Prostate gland (tissue), 2 donors: ENCODE measurements at regions not wholly inside any gene's neighbourhood (a gene's known extent, or its start where the extent isn't known, plus 50 kb on each side); places are given as distances from the start of the nearest gene placed in this dataset.
"Not testable (repeated sequence)": the region's sequence is repeated elsewhere in the genome, so short reads cannot be mapped to it uniquely, and the experiment has no call there.

ENCODE experiments used
- DNase-seq: peaks from one replicate; pipeline ENCODE4 v3.0.0-alpha.2; 2019; ENCODE audit warnings: low spot score
- H3K27ac ChIP-seq, 2 donors: fragments of 200-600 bp; sonication (generic); 2 replicates each; pipeline ENCODE4 v1.5.1; 2017 to 2019
- H3K27me3 ChIP-seq: fragments of 200-600 bp; sonication (generic); replicated peaks from 2 replicates; pipeline ENCODE4 v1.5.1; 2019; ENCODE audit not compliant: insufficient read depth
- H3K36me3 ChIP-seq, 2 donors: fragments of 200-600 bp; sonication (generic); 1 replicate in 1 of 2; 2 replicates in 1 of 2; pipeline versions ENCODE4 v1.5.1 to v1.8.1; 2017 to 2019
- H3K4me1 ChIP-seq: fragments of 200-600 bp; sonication (generic); replicated peaks from 2 replicates; pipeline ENCODE4 v1.5.1; 2019
- H3K4me3 ChIP-seq, 2 donors: fragments of 200-600 bp; sonication (generic); 2 replicates each; pipeline ENCODE4 v1.5.1; 2017 to 2019
- H3K9me3 ChIP-seq: fragments of 200-600 bp; sonication (generic); 2 replicates; pipeline ENCODE4 v1.5.1; 2017
- CTCF ChIP-seq, 4 experiments: fragments of 200-600 bp in 2 of 4; fragments of 450-650 bp in 2 of 4; sonication (generic) in 2 of 4; IDR thresholded peaks; 1 replicate in 3 of 4; 2 replicates in 1 of 4; pipeline ENCODE4 v1.5.1; 2016 to 2019; ENCODE audit warnings: antibody characterized with exemption in 4 of 4, mild to moderate bottlenecking in 2 of 4, moderate library complexity in 2 of 4
- POLR2A ChIP-seq: fragments of 450-650 bp; IDR thresholded peaks from one replicate; pipeline ENCODE4 v1.6.1; 2016; ENCODE audit warnings: antibody characterized with exemption, mild to moderate bottlenecking
- POLR2AphosphoS5 ChIP-seq: sonication (generic); formaldehyde crosslinking; IDR thresholded peaks from one replicate; pipeline ENCODE4 v1.6.1; 2017; ENCODE audit warnings: antibody characterized with exemption
- WGBS: methylation state at CpG from one replicate; pipeline ENCODE4 v1.1.5; 2018; 5-methylcytosine and 5-hydroxymethylcytosine counted together
- intact Hi-C: fragments of 100-400 bp; cut with DNase I; formaldehyde crosslinking; loops from one replicate; pipeline ENCODE4 v1.14.2; 2022

DNA sequence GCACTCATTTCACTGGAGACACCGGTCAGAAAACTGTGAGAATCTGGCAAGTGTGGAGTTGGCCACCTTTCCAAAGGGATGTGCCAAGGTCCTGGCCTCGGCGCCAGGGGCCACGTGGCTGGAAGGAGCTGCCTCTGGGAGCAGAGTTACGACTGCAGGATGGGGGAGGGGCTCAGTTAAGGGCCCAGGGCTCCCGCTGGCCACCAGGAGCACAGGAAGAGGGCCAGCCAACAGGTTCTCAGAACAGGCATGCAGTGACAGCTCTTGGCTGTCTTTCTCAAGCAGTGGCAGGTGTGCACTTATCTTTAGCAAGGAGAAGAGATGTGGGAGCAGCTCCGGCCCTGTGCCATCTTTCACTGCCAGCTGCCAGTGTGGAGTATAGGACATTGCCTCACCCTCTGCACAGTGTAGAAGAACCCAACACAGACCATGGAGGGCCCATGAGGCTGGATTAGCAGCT lies 115.9 kb upstream of the RBPJ start:
- Histone ChIP-seq H3K9me3 (no peaks in the 10 kb centered on the region), H3K4me3 (no peak overlapping the region), H3K27ac (no peak overlapping the region), H3K36me3 (no peaks in the 10 kb centered on the region), H3K27me3 (no peaks in the 10 kb centered on the region), H3K4me1 (no peaks in the 10 kb centered on the region)
- WGBS = 14% methylated on average over 7 of the region's 7 CpGs
- intact Hi-C loops = no loop called here
- TF ChIP-seq CTCF (IDR thresholded peaks at IDR 0.05) = no peak
- peak; percentile 27 for TF ChIP-seq POLR2AphosphoS5
- peak; percentile 26 for DNase-seq

DNA sequence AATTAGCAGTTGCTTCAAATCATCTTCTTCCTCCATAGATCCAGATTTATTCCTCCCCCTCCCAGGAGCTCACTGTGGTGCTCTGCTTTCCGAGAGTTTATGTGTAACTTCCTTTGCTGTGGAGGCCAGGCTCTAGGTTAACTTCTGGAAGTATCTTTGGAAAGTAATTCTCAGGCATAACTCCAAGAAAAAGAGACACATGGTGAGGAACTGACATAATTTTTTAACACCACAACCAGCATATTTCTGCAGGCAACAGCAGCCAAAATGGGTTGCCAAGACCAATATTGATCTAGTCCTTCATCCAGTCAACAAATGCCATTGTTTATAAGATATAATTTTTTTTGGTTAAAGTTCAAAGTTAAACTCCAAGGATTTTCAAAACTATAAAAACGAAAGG lies 114.5 kb upstream of the RBPJ start:
- WGBS = 1% methylated on average over 2 of the region's 2 CpGs
- Histone ChIP-seq H3K27ac (no peak overlapping the region), H3K36me3 (no peaks in the 10 kb centered on the region), H3K27me3 (no peaks in the 10 kb centered on the region), H3K4me3 (no peak overlapping the region), H3K4me1 (no peaks in the 10 kb centered on the region), H3K9me3 (no peaks in the 10 kb centered on the region)
- TF ChIP-seq POLR2AphosphoS5 = peak; percentile 78
- no peak for TF ChIP-seq POLR2A
- no peak for TF ChIP-seq CTCF (IDR thresholded peaks at IDR 0.05)
- DNase-seq = peak; percentile 38
- intact Hi-C loops = loop anchor here (2.0 kb wide), 1 partner anchor 114 kb away; the partner anchor contains the start of gene RBPJ

DNA sequence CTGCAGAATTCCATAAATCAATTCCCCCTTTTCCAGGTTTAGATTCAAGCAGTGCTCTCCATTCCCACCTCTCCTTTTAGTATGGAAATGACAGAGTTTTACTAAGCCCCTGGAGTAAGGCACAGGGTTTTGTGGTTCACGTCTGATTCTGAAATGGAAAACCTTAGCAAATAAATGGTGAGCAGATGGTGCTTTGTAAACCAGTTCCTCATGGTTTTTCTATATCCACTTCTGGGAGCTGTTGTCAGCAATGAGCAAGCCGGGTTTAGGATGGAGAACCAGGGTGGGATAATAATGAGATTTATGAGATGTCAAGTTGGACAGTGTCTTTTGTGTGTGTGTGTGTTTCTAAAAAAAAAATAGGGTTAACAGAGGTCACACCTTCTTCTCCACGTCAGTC lies 113.8 kb upstream of the RBPJ start:
- Histone ChIP-seq H3K27ac (peak overlapping the region in 1 of 2 donors; percentile 39), H3K36me3 (no peaks in the 10 kb centered on the region), H3K9me3 (no peaks in the 10 kb centered on the region), H3K4me1 (no peaks in the 10 kb centered on the region), H3K4me3 (no peak overlapping the region), H3K27me3 (no peaks in the 10 kb centered on the region)
- no peak for DNase-seq
- TF ChIP-seq POLR2A (no peak), CTCF (IDR thresholded peaks at IDR 0.05) (no peak)
- 12% methylated on average over 3 of the region's 3 CpGs for WGBS
- intact Hi-C loops = loop anchor here (2.0 kb wide), 1 partner anchor 114 kb away; the partner anchor contains the start of gene RBPJ

- no peak for DNase-seq
- no peak for TF ChIP-seq POLR2A
- no peak for TF ChIP-seq CTCF (IDR thresholded peaks at IDR 0.05)
- TF ChIP-seq POLR2AphosphoS5 = no peak
- Histone ChIP-seq H3K27ac (no peak overlapping the region), H3K4me1 (no peaks in the 10 kb centered on the region), H3K4me3 (no peak overlapping the region), H3K36me3 (no peaks in the 10 kb centered on the region), H3K9me3 (no peaks in the 10 kb centered on the region), H3K27me3 (no peaks in the 10 kb centered on the region)
- intact Hi-C loops = loop anchor here (2.0 kb wide), 1 partner anchor 113 kb away; the partner anchor contains the start of gene RBPJ
- 35% methylated on average over 3 of the region's 3 CpGs for WGBS
Measured at GRCh38 chr4:26207631-26208030, 113.2 kb upstream of the RBPJ start.

DNA sequence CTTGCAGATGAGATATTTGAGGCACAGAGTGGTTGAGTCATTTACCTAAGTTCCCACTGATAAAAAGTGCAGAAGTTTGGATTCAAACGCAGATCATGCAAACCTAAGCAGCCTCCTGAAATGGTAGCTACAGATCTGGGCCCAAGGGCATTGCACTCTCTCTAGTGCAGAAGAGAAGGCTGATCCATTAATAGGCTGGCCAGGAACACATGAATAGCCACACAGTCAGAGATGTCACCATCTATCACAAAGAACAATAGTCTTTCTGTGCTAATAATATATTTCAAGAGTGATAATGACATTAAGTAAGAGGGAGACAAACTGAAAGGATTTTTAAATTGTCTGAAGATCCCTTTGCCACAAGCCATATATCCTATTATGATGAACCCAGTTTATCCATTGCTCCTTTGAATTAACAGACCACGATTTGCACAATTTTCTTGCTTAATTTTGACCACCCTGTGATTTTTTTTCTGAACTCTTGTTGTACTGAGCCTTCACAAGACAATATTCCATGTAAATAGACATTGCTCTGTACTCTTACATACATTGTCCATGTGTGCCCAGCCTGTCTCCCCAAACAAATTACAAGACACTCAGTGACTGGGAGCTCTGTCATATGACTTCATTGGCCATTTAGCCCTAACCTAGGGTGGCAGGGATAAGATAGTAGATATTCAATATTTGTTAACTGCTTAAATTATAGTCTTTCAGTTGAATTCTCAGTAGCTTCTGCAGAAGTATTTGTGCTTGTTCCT lies 112.4 kb upstream of the RBPJ start:
- intact Hi-C loops = no loop called here
- Histone ChIP-seq H3K4me3 (no peak overlapping the region), H3K27ac (no peak overlapping the region), H3K9me3 (no peaks in the 10 kb centered on the region), H3K4me1 (no peaks in the 10 kb centered on the region), H3K36me3 (no peaks in the 10 kb centered on the region), H3K27me3 (no peaks in the 10 kb centered on the region)
- no peak for TF ChIP-seq CTCF (IDR thresholded peaks at IDR 0.05)
- TF ChIP-seq POLR2A = no peak
- no peak for TF ChIP-seq POLR2AphosphoS5
- whole genome bisulfite sequencing = 48% methylated on average over 2 of the region's 2 CpGs
- no peak for DNase-seq

GRCh38 chr4:26209378-26209777 lies 111.4 kb upstream of the RBPJ start:
- WGBS = 94% methylated on average over 1 of the region's 1 CpG
- H3K27me3 ChIP-seq, H3K9me3 ChIP-seq, H3K36me3 ChIP-seq, H3K27ac ChIP-seq, intact Hi-C loops, H3K4me1 ChIP-seq, DNase-seq, H3K4me3 ChIP-seq: not testable (repeated sequence)
